A673 (cell line): ENCODE measurements at regions not wholly inside any gene's neighbourhood (a gene's known extent, or its start where the extent isn't known, plus 50 kb on each side); places are given as distances from the start of the nearest gene placed in this dataset.
"Not testable (repeated sequence)": the region's sequence is repeated elsewhere in the genome, so short reads cannot be mapped to it uniquely, and the experiment has no call there.

Source experiments
- BruUV-seq: library from RNA; stranded (reverse); fragments of 400-500 nt; replicated peaks from 2 replicates; lab custom pipeline; 2021; lab: Mats Ljungman, UMichigan
- CTCF ChIA-PET: fragments of 300-600 bp; sonication (Branson Sonifier 250); formaldehyde crosslinking; loops from one replicate; lab custom pipeline; 2022; ENCODE audit warnings: antibody characterized with exemption; lab: Charles Lee
- POLR2A ChIA-PET: fragments of 300-600 bp; sonication (Branson Sonifier 250); formaldehyde crosslinking; loops from one replicate; lab custom pipeline; 2022; ENCODE audit warnings: antibody characterized with exemption; ENCODE audit not compliant: low non-redundant PET; lab: Charles Lee
- DNase-seq: peaks from one replicate; pipeline ENCODE4 v3.0.0-alpha.2; 2015; ENCODE audit warnings: low spot score
- H3K27ac ChIP-seq: fragments of 200-600 bp; sonication (generic); 2 replicates; pipeline ENCODE4 v1.5.1; 2016; ENCODE audit warnings: mixed run types, low read depth, mild to moderate bottlenecking, mixed read lengths, antibody characterized with exemption, low read length; ENCODE audit not compliant: poor library complexity, severe bottlenecking
- H3K27me3 ChIP-seq: fragments of 200-600 bp; sonication (generic); replicated peaks from 2 replicates; pipeline ENCODE4 v1.6.1; 2017; ENCODE audit warnings: mixed run types, low read depth, mild to moderate bottlenecking, mixed read lengths, antibody characterized with exemption, low read length; ENCODE audit not compliant: insufficient read depth, poor library complexity
- H3K36me3 ChIP-seq: fragments of 200-600 bp; sonication (generic); 2 replicates; pipeline ENCODE4 v1.6.1; 2016; ENCODE audit warnings: mixed run types, mild to moderate bottlenecking, mixed read lengths, antibody characterized with exemption, low read length; ENCODE audit not compliant: insufficient read depth, poor library complexity, severe bottlenecking
- H3K4me1 ChIP-seq: fragments of 200-600 bp; sonication (generic); 2 replicates; pipeline ENCODE4 v1.6.1; 2017; ENCODE audit warnings: mixed run types, mild to moderate bottlenecking, mixed read lengths, antibody characterized with exemption, low read length; ENCODE audit not compliant: insufficient read depth, poor library complexity, severe bottlenecking
- H3K4me3 ChIP-seq: fragments of 200-600 bp; sonication (generic); 2 replicates; pipeline ENCODE4 v1.5.1; 2016; ENCODE audit warnings: low read depth, mixed run types, mild to moderate bottlenecking, mixed read lengths, low read length; ENCODE audit not compliant: poor library complexity, severe bottlenecking
- H3K9me3 ChIP-seq: fragments of 200-600 bp; sonication (generic); 2 replicates; pipeline ENCODE4 v1.6.1; 2016; ENCODE audit warnings: mixed run types, low read depth, mild to moderate bottlenecking, mixed read lengths, antibody characterized with exemption, low read length; ENCODE audit not compliant: poor library complexity, severe bottlenecking
- CTCF ChIP-seq: fragments of 300-800, 200-600 bp; sonication (generic); conservative IDR thresholded peaks from 2 replicates; pipeline ENCODE4 v1.5.1; 2017; ENCODE audit warnings: low read depth, mild to moderate bottlenecking, antibody characterized with exemption, low read length, moderate library complexity, mixed read lengths
- EZH2 ChIP-seq: fragments of 200-600 bp; sonication (generic); IDR thresholded peaks from 2 replicates; pipeline ENCODE4 v1.6.1; 2017; ENCODE audit warnings: borderline replicate concordance, low read depth, mild to moderate bottlenecking, mixed read lengths, antibody characterized with exemption, low read length; ENCODE audit not compliant: poor library complexity, severe bottlenecking
- intact Hi-C: fragments of 100-400 bp; cut with micrococcal nuclease; formaldehyde crosslinking; loops from one replicate; pipeline ENCODE4 v1.10.0; 2022; ENCODE audit not compliant: unreplicated experiment

- ChIA-PET POLR2A (no interaction called here), CTCF (no interaction called here)
- intact Hi-C loops, result no loop called here
- TF ChIP-seq CTCF (no peak), EZH2 (no peak)
- H3K27ac ChIP-seq, result no peak overlapping the region
- no peak for DNase-seq
- no peaks in the 10 kb centered on the region for H3K27me3 ChIP-seq
- no peaks in the 10 kb centered on the region for H3K9me3 ChIP-seq
- BruUV-seq, result no TSS peak
- H3K4me3 ChIP-seq, result no peak overlapping the region
- no peaks in the 10 kb centered on the region for H3K36me3 ChIP-seq
- no peaks in the 10 kb centered on the region for H3K4me1 ChIP-seq
Measured at GRCh38 chr1:203996126-203996525, 76.8 kb upstream of the SOX13 start.

- H3K27ac ChIP-seq, BruUV-seq, H3K4me3 ChIP-seq, CTCF ChIA-PET, DNase-seq, POLR2A ChIA-PET, intact Hi-C loops, H3K36me3 ChIP-seq, H3K27me3 ChIP-seq, H3K9me3 ChIP-seq, H3K4me1 ChIP-seq: not testable (repeated sequence)
Measured at GRCh38 chr1:203998571-203998970, 74.3 kb upstream of the SOX13 start.

GRCh38 chr1:203999618-204000017 is 73.3 kb upstream of the SOX13 start:
- BruUV-seq, result no TSS peak
- ChIA-PET CTCF (no interaction called here), POLR2A (no interaction called here)
- intact Hi-C loops, result no loop called here
- no peaks in the 10 kb centered on the region for H3K27me3 ChIP-seq
- H3K36me3 ChIP-seq, result no peaks in the 10 kb centered on the region
- DNase-seq, result no peak
- no peak overlapping the region for H3K27ac ChIP-seq
- H3K4me3 ChIP-seq, result no peak overlapping the region
- TF ChIP-seq CTCF, result no peak
- no peak for TF ChIP-seq EZH2
- H3K9me3 ChIP-seq, result no peaks in the 10 kb centered on the region
- no peaks in the 10 kb centered on the region for H3K4me1 ChIP-seq

DNA sequence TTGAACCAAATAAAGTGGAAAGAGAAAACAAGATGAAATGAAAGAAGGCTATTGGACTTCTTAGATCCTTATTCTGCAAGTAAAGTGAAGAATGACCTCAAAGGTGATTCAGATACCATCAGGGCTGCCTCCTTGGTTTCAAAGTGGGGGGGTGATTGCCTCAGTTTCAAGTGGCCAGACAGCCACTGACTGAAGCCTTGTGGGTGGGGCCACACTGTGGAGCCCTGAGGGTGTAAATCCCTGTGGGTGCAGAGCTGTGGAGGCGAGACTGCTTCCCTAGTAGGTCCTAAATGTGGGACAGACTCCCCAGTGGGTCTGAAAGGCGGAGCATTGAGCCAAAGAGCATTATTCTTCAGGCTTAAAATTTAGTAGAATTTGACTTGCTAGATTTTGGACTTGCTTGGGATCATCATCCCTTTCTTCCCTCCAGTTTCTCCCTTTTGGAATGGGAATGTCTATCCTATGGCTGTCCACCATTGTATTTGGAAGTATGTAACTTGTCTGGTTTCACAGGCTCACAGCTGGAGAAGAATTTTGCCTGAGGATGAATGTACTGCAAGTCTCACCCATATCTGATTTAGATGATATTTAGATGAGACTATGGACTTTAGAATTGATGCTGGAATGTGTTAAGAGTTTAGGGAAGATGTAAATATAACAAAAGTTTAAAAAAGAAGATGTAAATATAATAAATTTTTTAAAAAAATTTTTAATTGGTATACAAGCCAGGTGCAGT is 71.6 kb upstream of the SOX13 start:
- Histone ChIP-seq H3K27ac (no peak overlapping the region), H3K4me1 (no peaks in the 10 kb centered on the region), H3K27me3 (no peaks in the 10 kb centered on the region), H3K36me3 (no peaks in the 10 kb centered on the region), H3K9me3 (no peaks in the 10 kb centered on the region), H3K4me3 (no peak overlapping the region)
- POLR2A ChIA-PET, result no interaction called here
- TF ChIP-seq EZH2 (no peak), CTCF (no peak)
- CTCF ChIA-PET, result no interaction called here
- no peak for DNase-seq
- BruUV-seq, result no TSS peak
- intact Hi-C loops, result no loop called here
